Bone marrow (tissue), 2 donors: ENCODE measurements at regions not wholly inside any gene's neighbourhood (a gene's known extent, or its start where the extent isn't known, plus 50 kb on each side); places are given as distances from the start of the nearest gene placed in this dataset.

Experiments used
- DNase-seq, 2 donors: peaks; one replicate each; lab custom pipeline; 2025; lab: John Stamatoyannopoulos, UW

DNA sequence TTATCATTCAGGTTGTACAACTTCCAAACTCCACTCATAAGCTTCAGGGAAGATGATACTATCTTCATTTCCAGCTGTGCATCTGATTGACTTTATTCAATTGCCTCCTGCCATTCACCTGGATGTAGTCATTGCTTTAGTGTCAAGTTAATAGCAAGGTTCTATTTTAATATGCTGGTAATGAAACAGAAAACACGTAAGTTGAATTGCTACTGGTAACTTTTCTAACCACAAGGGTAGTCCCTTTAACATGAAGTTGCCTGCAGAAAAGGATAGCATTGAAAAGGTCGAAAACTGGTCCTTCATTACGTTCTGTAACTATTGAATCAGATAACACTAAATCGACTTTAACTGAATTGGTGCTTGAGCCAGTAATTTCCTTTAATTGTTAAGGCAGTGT, 459.4 kb upstream of the CDH6 start:
- no peak for DNase-seq

DNA sequence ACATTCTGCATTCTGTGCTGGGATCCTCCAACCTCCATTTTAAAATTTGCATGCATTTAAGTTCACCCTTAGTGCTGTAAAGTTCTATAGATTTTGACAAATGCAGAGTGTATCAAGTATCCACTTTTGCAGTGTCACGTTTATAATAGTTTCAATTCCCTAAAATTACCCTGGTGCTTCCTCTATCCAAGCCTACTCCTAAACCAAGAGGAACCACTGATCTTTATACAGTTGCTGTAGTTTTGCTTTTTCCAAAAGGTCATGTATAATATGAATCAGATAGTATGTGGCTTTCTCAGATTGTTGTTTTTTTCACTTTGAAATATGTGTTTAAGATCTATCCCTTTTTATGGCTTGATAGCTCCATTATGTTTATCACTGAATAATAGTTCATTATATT, 468.4 kb upstream of the CDH6 start:
- no peak for DNase-seq

DNA sequence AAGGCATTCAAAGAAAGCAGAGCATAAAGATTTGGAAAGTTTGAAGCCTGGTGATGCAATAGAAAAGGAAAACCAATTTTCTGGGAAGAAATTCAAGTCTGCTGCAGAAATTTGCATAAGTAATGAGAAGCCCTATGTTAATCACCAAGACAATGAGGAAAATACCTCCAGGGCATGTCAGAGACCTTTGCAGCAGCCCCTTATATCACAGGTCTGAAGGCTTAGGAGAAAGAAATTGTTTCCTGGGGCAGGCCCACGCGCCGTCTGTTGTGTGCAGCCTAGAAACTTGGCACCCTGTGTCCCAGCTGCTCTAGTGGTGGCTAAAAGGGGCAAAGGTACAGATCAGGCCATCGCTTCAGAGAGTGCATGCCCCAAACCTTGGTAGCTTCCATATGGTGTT, 495.3 kb upstream of the CDH6 start:
- DNase-seq, result no peak

DNA sequence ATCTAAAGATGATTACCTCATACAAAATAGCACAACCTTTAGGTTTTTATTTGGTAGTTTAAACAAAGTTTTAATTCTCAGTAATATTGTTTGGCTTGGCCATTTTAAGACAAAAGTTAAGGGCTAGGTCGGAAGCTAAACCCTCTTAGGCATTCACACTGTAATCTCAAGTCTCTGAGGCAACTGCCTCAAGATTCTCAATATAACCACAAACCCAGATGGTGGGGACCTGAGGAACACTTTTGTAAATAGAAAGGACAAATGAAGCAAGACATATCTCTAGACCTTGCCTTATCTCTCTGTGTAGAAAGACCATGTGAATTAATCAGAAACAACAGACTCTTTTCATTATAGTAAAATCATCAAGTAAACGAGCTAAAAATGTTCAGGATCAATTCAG, 500.2 kb upstream of the CDH6 start:
- DNase-seq, result no peak

DNA sequence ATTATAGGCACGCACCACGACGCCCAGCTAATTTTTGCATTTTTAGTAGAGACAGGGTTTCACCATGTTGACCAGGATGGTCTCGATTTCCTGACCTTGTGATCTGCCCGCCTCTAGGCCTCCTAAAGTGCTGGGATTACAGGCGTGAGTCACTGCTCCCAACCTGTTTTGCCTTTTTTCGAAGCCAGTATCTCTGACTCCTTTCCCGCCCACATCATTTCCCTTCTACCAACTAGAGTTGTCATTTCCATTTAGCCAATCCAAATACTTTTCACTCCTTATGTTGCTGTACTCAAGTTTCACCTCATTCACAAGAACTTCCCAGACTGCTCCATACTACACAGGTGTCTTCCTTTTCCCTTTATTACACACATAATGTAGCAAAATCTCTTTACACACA, 502.6 kb upstream of the CDH6 start:
- DNase-seq, result no peak

DNA sequence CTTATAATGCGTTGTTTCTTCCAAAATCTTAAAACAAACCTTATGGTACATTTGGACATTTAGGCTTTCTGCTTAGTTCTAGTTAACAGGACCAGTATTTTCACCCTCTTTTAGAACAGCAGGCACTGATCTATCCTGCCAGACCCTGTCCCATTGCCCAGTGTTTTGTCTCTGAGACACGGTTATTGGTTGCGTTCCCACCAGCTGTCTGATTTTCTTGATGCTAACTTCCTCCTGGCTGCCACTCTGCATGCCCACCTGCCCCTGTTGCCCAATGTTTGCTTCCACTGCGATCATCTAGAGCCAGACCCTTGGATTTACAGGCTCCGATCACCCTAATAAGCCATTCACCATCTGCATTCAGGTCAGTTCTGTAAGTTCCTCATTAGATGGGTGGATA, 506.0 kb upstream of the CDH6 start:
- DNase-seq, result no peak

DNA sequence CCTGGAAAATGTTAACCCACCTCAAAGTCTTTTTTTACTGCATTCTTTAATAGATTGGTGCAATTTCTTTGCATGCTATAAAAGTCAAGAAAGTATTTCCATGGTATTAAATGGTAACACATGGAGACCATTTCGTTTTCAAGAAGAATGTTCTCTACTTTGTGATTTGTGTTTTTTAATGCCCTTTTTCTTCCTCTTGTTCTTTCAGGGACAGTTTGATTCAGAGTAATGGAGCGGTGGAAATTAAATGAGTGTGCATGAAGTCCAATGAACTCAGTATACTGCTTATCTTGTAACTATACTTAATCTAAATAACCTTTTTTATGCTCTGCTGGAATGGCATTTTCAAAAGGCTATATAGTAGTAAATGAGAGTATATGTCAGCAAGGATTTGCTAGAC, 507.0 kb upstream of the CDH6 start:
- DNase-seq, result no peak

DNA sequence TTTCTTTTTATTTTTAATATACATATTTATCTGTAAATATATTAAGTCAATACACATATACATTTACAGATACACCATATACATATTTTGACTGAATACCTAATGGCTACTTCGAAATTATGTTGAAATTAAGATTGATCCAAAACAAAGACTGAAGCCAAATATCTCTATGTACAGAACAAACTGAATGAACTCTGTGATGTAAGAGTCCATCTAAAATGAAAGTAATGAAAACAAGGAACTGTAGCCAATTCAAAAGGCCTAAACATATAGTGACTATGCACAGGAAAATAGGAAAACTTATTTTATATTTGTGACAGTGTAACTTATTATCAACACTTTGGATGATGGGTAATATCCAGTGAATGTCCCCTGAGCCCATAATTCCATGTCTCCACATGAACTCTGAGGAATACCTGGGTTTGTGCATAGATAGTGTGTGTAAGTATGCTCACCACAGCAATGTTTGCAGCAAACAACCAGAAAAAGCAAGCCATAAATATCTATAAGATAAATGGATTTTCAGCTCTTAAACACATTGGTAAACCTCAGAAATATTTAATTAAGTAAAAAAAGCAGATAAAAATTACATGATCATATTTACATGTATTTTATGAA, 517.2 kb upstream of the CDH6 start:
- DNase-seq, result no peak

DNA sequence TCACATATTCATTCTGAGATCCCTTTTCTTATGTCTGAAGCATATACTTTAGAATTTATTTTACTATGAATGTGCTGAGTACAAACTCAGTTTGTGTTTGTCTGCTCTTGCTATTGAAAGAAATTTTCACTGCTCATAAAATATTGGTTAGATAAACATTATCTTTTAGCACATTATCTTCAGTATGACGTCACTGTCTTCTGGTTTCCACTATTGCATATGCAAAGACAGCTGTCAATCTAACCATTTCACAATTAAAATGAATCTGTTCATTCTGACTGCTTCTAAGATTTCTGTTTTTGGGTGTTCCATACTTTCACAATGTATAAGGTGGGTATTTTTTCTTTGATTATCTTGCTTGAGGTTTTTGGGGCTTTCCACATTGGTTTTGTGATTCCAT, 526.2 kb upstream of the CDH6 start:
- DNase-seq, result no peak

DNA sequence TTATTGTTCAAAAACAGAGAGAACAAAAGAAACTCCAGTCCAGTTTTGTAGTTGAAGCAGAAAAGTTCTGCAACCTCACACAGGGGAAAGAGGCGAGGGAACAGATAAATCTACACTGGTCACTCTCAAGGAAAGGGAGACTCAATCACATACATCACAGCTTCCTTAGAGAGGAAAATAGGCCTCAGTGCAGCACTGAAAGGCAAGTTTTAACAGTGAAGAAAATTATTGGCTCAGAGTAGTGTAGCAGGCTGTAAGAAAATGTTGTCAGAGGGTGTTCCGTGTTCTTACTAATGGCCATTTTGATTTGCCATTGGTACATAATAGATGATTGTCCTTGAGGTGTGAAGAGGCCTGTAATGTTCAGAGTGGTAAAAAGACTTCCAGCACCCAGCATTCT, 530.0 kb upstream of the CDH6 start:
- no peak for DNase-seq

DNA sequence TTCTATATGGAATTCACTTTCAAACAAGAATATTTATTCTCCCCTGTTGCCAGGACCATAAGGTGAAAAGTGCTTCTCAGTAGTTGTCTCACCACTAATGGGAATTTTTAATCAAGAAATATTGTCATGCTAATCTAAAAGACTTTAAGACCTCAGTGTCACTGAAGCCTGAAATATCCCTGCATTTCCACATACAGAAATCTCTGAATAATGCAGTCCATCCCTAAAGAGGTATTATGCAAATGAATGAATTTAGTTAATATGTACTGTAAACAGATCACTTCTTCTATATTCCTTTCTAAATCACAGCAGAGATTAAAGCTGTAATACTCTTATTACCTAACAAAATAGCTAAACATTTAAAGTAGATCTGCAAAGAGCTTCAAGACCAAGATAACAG, 531.1 kb upstream of the CDH6 start:
- no peak for DNase-seq

DNA sequence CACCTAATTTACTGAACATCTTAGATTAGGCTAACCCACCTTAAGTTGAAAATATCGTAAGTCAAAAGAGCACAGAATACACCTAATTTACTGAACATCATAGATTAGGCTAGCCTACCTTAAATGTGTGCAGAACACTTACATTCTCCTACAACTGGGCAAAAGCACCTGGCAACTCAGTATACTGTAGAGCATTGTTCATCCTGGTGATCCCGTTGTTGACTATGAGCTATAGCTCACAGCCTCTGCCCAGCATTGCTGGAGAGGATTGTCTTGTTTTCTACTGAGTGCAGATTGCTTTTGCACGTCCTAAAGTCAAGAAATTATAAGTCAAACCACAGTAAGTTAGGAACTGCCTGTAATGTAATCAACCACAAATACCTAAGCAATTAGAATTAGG, 531.8 kb upstream of the CDH6 start:
- no peak for DNase-seq

DNA sequence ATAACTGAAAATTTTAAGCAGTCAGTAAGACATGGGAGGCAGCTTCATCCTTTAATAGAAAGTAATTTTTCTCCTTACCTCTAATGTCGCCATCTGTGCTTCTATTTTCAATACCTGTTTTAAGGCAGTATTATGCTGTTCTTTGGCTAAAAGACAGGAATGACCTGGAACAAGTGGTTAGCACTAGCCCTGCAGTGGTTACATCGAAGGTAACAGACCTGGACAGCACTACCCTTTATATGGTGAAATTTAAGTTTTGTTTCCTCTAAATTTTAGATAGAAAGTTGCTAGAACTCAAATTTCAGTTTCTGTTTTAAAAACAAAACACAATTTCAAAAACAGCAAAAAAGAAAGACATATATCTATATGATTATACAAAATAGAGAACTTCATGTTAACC, 534.1 kb upstream of the CDH6 start:
- DNase-seq, result no peak

DNA sequence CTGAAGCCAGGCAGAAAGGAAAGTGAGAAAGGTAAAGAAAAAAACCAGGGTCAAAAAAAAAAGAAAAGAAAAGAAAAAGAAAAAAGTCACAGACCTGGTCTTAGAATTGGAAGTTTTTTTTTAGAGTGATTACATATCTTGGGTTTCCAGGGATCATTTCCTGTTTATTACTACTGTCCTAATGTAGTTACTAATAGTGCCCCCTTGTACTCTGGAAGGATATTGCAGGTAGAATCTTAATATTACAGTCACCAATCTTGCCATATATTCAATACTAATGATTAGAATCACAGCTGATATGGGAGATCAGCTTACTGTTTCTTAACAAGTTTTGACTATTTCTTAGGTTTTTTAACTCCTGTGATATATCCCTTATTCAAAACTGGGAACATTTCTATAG, 543.2 kb upstream of the CDH6 start:
- no peak for DNase-seq

DNA sequence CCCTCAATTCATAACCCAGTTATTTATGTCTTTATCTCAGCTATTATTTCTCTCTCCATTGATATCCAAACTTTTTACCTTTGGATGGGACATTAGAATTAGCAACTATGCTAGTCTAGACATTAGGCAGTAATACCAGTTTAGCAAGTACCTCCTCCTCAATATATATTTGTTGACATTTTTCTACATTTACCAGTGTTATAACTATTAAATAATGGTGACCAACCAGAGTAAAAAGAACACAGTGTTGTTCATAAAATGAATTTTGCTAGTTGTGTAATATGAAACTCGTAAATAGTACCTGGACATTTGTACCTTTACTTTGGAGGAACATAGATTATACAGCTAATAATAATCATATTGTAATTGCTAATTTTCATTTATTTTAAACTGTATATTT, 554.6 kb upstream of the CDH6 start:
- no peak for DNase-seq

DNA sequence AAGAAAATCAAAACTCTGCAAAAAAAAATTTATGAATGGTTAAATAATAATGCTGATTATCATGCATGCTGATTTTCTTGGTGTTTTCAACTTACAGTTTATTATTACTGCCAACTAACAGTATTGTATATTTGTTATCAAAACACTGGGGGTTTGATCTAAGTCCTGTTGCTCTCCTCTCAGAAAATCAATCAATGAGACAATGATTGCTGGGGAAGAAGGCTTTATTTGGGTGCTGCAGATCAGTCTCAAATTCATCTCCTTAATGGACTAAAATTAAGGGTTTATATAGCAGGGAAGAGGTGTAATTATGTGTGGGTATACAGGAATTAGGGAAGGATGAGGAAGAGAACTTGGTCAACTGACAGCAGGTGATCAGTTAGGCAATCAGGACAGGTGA, 565.5 kb upstream of the CDH6 start:
- DNase-seq, result no peak

DNA sequence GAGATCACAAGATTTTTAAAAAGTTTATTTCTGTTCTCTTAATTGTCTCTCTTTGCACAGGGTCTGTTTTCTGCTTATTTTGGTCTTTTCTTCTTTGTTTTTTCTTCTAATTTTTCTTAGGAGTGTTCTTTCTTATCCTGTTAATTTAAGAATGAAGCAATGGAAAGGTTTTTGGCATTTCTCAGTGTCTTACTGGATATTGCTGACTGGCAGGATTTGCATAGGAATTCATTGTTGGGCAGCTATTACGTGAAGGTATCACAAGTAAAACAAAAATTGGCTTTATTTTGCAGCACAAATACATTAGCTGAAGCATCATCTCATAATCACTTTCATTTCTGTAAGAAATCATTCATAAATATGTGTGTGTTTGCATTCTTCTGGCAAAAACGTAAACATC, 566.9 kb upstream of the CDH6 start:
- no peak for DNase-seq

DNA sequence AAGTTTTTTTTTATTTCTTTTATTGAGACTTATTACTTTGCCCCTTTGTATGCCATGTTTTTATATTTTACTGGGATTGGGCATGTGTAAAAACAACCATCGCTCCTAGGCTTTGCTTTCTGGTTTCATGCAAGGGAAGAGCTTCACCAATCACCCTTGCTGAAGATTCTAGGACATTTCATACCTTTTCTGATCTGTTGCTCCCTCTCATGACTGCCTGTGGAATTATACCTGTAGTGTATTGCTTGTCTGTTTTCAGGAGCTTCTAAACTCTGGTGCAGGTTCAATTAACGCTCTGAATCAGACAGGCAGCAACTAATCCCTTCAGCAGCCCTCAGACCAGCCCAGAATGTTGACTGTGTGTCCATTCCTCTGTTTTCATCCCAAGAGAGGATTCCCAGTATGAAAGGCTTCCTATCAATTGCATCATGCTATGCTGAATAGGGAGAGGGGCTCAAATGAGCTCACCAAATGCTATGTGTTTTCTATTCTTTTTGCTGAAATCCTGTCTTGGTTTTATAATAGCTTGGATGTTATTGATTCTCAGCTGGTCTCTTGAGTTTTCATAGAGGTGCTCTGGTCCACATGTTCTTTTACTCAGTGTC, 572.9 kb upstream of the CDH6 start:
- DNase-seq, result no peak

DNA sequence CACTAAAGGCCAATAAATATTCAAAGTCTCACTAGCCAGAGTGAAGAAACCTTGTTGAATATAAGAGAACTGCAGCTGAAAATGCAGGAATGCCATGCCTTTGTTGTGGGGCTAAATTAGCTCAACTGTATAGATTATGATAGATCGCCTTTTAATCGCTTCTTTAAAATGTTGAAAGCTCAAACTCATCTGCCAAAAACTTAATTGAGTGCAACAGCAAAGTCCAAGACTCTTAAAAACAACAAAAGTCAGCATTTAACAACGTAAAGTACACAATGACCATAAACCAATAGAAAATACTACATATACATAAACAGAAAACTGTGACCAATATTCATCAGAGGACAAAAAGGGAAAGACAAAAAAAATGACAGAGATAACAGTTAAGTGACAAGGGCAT, 585.0 kb upstream of the CDH6 start:
- no peak for DNase-seq

DNA sequence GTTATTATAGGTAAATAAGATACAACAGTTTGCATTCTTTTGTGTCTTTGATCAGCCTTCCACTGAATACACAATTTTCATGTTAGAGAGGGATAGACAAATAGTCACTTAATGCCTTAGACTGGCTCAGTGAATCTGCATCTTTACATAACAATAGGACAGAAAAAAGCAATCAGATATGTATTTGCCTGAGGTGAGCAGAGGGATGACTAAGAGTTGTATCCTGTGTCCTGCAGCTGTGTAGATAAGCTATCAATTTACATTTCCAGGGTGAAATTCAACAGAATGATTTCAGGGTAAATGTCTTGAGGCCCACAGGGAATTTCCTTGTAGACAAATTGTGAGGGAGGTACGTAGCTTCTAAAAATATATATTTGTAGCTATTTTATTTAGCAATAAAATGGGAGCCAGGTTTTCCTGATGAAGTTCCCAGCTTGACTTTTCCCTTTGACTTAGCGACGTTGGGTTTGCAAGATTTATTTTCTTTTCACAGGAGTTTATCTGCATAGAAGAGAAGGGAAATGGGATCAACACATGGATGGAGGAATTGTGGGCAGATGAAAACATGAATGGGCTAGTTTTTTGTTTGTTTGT, 586.1 kb upstream of the CDH6 start:
- DNase-seq, result no peak

DNA sequence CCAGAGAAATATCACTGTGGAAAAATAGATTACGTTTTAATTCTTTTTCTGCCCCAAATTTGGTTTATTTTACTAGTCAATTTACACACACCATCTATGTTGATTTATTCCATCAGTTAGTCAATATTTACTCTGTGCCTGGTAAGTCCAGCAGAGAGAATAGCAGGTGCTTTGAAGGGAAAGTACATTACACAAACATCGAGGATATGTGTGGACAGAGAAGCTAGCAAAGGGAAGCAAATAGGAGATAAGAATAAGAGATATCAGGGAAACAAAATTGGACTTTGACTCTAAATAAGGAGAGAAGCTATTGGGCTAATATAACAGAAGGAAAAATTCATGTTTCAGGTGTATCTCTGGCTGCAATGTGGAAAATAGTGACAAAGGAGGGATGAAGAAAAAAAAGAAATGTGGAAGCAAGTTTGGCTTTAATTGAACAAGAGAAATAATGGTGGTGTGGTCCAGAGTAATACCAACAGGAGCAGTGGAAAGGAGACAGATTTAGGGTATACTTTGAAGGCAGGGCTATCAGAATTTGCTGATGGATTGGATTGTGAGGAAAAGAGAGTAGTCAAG, 587.7 kb upstream of the CDH6 start:
- DNase-seq, result no peak

DNA sequence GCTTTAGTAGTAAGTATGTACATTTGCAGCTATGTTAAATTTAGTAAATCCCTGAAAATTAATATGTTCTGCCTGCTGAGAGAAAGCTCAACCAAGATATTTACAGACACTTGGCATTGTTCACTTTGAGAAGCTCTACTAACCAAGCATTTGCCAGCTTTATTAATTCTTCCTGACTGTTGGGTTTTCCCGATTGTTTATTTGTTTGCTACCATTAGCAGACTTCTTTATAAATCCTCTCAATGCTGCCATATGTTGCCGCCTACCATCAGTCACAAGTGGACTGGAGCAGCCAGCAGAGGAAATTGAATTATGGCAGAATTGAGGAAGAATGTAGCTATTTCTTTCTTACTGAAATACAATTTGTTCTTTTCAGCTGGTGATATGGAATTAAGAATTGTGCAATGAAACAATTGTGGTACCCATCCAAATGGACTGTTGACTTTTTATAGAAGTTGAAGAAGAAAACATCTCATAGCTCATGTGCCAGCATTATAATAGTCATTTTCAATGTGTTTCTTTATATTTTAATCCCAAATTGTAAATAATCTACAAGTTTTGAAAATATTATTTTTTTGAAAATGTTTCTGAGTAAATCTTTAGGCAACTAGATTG, 588.7 kb upstream of the CDH6 start:
- no peak for DNase-seq

DNA sequence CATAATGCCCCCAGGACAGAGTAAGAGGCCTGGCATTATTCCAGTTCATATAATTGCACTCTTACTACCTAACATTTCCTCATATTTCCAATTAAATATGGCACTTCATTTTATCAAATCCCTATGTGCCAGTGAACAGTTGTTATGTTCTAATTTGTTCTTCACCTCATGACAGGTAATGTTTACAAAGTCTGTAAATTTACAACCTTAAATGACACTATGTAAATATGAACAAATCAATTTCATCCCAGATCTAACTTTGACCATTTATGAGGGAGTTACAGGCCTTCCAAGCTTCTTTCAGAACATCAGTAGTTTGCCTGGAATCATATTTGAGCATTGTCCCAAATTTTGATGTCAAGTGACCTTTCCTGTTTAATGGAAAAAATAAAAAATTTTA, 592.6 kb upstream of the CDH6 start:
- no peak for DNase-seq
